ENCODE measurements at regions not wholly inside any gene's neighbourhood (a gene's known extent, or its start where the extent isn't known, plus 50 kb on each side); places are given as distances from the start of the nearest gene placed in this dataset.

DNA sequence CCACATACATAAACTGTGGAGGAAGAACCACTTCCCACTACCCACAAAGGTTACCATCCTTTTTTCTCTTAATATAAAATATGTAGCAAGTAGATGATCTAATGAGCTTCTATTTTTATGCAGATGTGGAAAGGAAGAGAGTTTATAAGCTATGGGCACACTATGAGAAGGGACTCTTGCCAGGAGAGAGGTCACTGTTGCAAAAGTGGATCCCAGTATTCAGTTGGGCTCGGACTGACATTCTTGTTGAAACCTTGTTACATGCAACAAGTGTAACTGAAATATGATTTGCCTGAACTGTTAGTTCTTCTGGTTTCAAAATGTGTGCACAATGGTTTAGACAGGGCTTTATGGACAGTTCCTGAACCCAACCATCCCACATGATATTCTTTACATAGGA is 397.4 kb upstream of the PKN2 start:
- no peak for DNase-seq (ENCODE audit: low read depth in 2 of 2)

DNA sequence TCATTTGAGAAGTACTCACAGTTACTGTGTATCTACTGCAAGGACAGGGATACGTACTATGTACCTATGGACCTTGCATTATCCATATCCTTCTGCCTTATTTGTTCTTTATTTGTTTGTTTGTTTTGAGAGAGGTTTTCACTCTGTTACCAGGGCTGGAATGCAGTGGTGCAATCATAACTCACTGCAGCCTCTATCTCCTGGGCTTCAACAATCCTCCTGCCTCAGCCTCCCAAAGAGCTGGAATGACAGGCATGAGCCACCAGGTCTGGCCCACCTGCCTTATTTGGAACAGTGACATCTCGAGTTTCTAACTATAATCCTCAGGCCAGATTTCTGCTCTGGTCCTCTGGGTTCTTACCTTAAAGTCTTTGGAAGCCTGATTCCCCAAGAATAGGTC is 395.5 kb upstream of the PKN2 start:
- no peak for DNase-seq (ENCODE audit: low read depth in 2 of 2)

DNA sequence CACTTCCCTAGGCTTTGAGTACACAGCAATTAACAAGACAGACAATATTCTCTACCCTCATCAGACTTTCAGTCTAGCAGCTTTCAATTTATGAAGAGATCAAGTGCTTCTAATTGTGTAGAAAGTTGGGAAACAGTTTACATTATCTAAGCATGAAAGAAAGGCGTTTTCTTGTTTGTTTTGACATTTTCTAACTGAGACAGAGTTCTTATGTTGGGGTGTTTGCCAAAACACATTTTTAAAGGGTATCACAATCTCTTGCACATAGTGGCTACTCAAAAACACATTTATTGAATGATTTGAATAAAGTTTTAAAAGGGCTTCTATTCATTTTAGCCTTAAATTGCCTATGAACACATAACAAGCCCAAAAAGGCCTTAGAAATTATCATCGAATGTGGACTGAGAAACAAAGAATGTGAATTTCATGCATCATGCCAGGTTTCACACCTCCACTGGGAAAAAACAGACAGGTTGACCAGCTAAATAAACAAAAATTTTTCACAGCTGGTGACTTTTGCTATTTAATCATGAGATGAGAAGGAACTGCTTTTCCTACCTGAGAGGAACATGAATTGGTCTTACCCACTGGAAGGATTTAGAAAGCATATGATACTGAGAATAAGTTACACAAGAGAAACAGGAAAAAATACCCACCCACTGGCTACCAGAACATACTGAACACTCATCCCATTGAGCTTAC is 394.5 kb upstream of the PKN2 start:
- DNase-seq (ENCODE audit: low read depth in 2 of 2): no peak

GRCh38 chr1:88291611-88292354 is 392.3 kb upstream of the PKN2 start:
- no peak for DNase-seq (ENCODE audit: low read depth in 2 of 2)

GRCh38 chr1:88293691-88294190 is 390.3 kb upstream of the PKN2 start:
- DNase-seq (ENCODE audit: low read depth in 2 of 2): no peak

- DNase-seq (ENCODE audit: low read depth in 2 of 2): no peak
Measured at GRCh38 chr1:88296227-88296626, 387.8 kb upstream of the PKN2 start.

GRCh38 chr1:88296642-88297041 is 387.4 kb upstream of the PKN2 start:
- no peak for DNase-seq (ENCODE audit: low read depth in 2 of 2)

DNA sequence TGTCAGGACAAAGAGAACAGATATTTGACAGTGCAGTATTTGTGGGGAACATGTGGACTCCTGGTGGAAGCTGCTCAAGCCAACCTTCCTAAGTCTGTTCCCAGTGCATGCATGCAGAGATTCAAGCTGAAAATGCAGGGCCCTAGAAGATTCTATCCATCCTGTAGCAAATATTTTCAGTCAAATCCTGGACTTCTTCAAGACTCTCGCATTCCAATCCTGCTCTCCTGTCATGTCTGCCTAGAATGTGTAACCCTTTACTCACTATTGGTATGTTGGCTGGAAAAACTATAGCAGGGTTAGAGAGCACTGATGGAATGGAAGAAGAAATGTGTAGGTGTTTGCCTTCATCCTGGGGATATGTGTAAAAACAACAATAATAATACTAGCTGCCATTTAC is 385.6 kb upstream of the PKN2 start:
- no peak for DNase-seq (ENCODE audit: low read depth in 2 of 2)

DNA sequence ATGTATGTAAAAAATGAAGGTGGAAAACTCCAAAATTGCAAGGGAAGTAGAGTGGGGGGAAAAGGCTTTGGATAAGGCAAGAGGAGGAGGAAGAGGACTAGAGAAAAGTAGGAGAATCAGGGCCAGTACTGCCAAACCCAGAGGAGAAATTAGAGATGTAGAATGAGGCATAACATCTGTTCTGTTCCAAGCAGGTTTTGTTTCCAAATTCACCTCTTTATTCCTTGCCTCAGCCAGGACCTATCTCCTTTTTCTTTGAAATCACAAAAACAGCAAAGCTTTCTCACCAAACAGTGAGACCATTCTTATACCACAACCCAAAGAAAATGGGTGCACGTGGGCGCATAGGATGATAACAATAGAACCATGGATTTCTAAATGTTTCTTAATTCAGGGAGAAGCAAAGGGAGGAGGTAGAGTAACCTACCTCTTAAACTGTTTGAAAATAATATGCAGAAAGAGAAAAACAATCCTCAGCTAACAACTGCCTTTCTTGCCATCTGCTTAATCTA is 383.3 kb upstream of the PKN2 start:
- no peak for DNase-seq (ENCODE audit: low read depth in 2 of 2)

GRCh38 chr1:88302843-88303486 is 381.1 kb upstream of the PKN2 start:
- no peak for DNase-seq (ENCODE audit: low read depth in 2 of 2)

DNA sequence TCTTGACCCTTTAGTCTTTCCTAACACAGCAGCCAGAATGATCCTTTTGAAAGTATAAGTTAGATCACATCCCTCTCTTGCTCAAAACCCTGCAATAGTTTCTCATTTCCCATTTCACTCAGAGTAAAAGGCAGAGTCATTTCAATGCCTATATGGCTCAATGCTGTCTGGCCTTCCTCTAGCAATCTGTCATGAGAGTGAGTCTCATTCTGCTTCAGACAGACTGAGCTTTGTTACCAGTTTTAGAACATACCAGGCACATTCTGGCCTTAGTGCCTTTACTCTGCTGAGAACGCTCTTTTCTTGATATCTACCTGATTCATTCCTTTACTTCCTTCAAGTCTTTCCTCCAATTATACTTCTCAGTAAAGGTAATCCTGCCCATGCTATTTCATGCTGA is 372.8 kb upstream of the PKN2 start:
- no peak for DNase-seq (ENCODE audit: low read depth in 2 of 2)

GRCh38 chr1:88311907-88312306 is 372.2 kb upstream of the PKN2 start:
- no peak for DNase-seq (ENCODE audit: low read depth in 2 of 2)

DNA sequence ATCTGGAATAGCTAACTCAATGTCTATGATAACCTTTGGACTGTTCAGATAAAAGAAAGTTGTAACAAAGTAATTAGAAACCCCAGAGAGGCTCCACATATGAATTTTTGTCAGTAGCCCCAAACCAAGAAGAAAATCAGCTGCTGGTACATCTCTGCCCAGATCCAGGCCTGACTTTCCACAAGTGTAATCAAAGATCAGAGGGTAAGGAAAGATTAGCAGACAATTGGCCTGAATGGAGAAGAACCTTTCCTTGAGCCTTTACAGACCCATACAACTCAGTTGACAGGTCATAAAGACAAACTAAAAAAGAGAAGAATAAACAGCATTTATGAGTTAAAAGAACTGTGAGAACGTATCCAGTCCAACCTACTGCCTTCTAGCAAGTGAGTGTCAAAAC is 366.7 kb upstream of the PKN2 start:
- no peak for DNase-seq (ENCODE audit: low read depth in 2 of 2)

DNA sequence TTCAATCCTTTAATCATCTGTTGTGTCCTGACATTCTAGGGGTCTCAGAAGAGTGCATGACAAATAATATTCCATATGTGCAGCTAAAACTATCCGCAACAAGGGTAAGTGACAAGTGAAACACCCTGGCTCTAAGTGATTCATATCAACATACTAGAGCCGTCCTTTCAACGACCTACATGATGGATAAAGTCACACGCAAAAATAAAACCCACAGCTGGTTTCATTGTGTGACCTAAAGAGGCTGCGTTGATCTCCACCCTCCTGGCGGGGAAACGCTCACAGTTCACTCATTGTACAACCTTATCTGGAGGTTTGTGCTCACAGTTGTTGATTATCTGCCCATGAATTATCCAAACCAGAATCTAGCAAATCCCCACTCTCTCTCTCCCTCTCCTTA is 365.3 kb upstream of the PKN2 start:
- DNase-seq (ENCODE audit: low read depth in 2 of 2): no peak

GRCh38 chr1:88320291-88320690 is 363.8 kb upstream of the PKN2 start:
- DNase-seq (ENCODE audit: low read depth in 2 of 2): no peak

DNA sequence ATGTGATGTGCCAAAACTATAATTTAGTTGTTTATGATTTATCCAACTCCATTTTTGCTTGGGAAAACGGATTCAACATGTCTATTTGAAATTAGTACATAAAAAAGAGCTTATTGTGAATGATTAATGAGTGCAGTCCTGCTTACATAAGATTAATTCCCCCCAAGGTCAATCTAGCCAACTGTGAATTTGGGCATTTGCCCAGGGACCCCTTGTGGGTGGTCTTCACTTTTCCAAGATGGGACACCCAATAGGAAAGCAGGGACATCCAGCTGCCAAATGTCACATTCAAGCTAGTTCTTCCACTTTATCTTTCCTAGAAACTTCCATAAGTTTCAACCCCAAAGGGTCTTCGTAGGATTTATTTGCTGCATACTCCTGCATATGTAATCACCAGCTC is 362.4 kb upstream of the PKN2 start:
- no peak for DNase-seq (ENCODE audit: low read depth in 2 of 2)

GRCh38 chr1:88324899-88325298 is 359.2 kb upstream of the PKN2 start:
- DNase-seq (ENCODE audit: low read depth in 2 of 2): no peak

GRCh38 chr1:88327391-88328267 is 356.4 kb upstream of the PKN2 start:
- no peak for DNase-seq (ENCODE audit: low read depth in 2 of 2)

DNA sequence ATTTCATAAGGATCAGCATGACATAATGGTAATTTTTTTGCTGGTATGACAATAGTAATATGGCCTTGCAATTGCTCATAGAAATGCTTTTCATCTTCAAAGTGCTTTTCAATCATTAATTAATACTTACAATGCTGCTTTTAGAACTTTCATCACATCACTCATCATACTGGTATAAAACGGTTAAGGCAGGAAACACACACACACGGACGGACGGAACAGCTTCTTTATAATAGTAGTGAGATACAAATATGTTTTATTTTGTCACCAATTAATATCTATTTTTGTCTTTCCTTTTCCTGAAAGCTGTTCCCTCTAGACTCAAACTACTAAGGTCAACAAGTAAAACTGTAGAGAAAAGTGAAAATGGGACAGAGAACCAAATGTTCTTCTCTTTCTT is 353.9 kb upstream of the PKN2 start:
- DNase-seq (ENCODE audit: low read depth in 2 of 2): no peak

DNA sequence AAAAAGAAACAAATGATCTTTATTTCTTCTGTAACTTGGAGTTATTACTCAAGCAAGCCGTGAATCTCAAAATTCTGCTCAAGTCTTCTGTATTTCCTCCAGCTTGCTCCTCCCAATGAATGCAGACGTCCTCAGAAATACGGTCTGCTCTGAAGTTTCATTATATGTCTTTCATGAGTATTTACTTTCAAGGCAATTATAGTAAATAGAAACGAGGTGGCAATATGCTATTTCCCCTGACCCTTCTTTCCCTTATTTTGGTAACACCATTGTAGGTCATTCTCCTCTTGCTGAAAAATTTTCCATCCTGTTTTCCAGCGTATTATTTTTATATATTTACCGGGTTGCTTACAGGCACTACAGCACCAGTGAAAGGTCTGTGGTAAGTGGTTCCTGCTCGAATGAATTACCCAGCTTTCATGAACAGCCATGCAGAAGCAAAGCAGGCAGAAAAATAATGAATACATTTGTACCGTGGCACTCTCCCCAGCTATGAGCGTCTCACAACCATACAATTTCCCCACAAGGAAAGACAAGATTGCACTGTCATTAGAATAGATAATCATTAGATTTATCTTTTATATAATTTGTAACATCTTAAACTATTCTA is 350.9 kb upstream of the PKN2 start:
- no peak for DNase-seq (ENCODE audit: low read depth in 2 of 2)

DNA sequence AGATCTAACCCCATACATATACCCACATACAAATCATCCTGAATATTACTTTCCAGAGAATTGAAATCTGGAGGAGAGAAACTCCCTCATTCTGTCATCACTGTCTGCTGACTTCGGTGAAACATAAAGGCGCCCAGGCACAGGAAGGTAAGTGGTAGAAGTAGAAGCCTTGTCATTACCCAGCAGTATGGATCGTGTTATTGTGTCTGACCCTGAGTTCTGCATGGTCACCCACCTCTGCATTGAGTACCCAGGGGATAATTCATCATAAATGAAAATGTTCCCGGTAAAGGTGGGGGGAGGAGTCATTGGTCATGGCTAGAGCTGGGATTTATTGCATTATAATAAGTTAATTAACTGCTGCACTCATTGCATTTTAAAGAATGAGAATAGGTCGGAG is 342.6 kb upstream of the PKN2 start:
- no peak for DNase-seq (ENCODE audit: low read depth in 2 of 2)

All from stimulated activated CD8-positive, alpha-beta memory T cell treated with anti-CD3 and anti-CD28 coated beads, Interleukin-2, amount 100 ng/mL, for 48 hours (primary cell).